ENCODE measurements at regions not wholly inside any gene's neighbourhood (a gene's known extent, or its start where the extent isn't known, plus 50 kb on each side); places are given as distances from the start of the nearest gene placed in this dataset.

DNA sequence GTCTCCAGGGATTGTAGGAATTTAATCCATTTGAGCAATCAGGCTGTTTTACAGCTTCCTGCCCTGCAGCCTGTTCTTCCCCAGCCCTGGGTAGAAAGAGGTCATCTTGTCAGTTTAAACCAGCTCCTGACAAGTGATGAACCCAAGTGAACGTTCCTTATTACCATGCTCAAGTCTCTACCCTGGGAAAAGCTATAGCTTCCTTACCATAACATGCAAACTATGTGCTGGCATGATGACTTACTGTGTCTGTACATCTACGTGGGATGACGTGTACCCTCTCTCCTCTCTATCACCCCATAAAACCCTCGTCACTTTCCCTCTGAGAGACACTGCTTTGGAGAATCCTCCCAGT is 452.2 kb downstream of the XYLT1 start:
- intact Hi-C loops (cut with DNase I) = no loop called here
- TF ChIP-seq, protein P1, sequence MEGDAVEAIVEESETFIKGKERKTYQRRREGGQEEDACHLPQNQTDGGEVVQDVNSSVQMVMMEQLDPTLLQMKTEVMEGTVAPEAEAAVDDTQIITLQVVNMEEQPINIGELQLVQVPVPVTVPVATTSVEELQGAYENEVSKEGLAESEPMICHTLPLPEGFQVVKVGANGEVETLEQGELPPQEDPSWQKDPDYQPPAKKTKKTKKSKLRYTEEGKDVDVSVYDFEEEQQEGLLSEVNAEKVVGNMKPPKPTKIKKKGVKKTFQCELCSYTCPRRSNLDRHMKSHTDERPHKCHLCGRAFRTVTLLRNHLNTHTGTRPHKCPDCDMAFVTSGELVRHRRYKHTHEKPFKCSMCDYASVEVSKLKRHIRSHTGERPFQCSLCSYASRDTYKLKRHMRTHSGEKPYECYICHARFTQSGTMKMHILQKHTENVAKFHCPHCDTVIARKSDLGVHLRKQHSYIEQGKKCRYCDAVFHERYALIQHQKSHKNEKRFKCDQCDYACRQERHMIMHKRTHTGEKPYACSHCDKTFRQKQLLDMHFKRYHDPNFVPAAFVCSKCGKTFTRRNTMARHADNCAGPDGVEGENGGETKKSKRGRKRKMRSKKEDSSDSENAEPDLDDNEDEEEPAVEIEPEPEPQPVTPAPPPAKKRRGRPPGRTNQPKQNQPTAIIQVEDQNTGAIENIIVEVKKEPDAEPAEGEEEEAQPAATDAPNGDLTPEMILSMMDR (IDR thresholded peaks at IDR 0.05) = no peak
- TF ChIP-seq POLR2A (IDR thresholded peaks at IDR 0.05) = no peak

DNA sequence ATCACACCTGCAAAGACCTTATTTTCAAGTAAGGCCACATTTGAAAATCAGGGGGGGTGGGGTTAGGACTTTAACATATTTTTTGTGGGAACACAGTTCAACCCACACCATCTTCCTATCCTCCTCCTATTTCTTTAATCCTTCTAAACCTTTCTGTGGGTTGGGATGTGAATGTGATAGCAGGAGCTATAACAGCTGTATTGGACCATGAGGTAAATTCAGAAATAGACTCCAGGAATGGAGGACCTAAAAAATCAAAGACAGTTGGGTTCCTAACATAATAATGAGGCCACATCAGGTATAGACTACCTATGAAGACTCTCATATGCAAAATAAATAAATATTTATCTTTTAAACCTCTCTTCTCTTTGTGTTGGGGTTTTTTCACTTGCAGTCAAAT is 451.4 kb downstream of the XYLT1 start:
- H3K4me3 ChIP-seq = no peak overlapping the region
- no peaks in the 10 kb centered on the region for H3K36me3 ChIP-seq (replicated peaks in 1 of 2; ENCODE audit: insufficient read depth in 1 of 2, low read depth in 2 of 2)
- no peak overlapping the region for H3K27ac ChIP-seq
- no peaks in the 10 kb centered on the region for H3K9me3 ChIP-seq
- ATAC-seq (no peak), DNase-seq (no peak)
- TF ChIP-seq POLR2A (IDR thresholded peaks at IDR 0.05) = no peak
- TF ChIP-seq, protein P1 (IDR thresholded peaks at IDR 0.05) = no peak
- H3K4me1 ChIP-seq = no peaks in the 10 kb centered on the region
- intact Hi-C loops (cut with DNase I) = no loop called here
- no peaks in the 10 kb centered on the region for H3K27me3 ChIP-seq

More for the DNA sequence above, 452.2 kb downstream of the XYLT1 start:
- ATAC-seq (no peak), DNase-seq (no peak)
- Histone ChIP-seq H3K9me3 (no peaks in the 10 kb centered on the region), H3K4me1 (no peaks in the 10 kb centered on the region), H3K27me3 (no peaks in the 10 kb centered on the region), H3K36me3 (replicated peaks in 1 of 2; ENCODE audit: insufficient read depth in 1 of 2, low read depth in 2 of 2) (no peaks in the 10 kb centered on the region), H3K4me3 (no peak overlapping the region), H3K27ac (no peak overlapping the region)
- WGBS, 2 donors = 58 to 63% methylated on average over 4 of the region's 4 CpGs

DNA sequence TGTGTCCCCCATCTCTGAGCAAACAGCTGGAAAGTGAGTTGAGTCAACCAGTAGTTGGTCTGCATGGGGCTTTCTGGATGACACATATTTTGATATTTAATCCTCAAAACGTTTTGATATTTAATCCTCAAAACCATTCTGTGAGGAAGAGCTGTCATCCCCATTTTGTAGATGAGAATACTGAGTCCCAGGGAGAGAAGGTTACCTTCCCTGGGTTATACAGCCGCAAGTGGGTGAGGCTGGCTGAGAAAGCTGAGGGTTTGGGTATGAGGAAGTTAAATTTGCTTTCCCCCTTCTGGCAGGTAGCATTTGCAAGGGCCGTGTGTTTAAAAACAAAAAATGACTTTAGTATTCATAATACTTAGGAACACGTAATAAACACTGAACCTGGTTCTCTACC is 447.2 kb downstream of the XYLT1 start:
- Histone ChIP-seq H3K4me3 (no peak overlapping the region), H3K9me3 (no peaks in the 10 kb centered on the region), H3K36me3 (replicated peaks in 1 of 2; ENCODE audit: insufficient read depth in 1 of 2, low read depth in 2 of 2) (no peaks in the 10 kb centered on the region), H3K27me3 (no peaks in the 10 kb centered on the region), H3K27ac (no peak overlapping the region), H3K4me1 (no peaks in the 10 kb centered on the region)
- ATAC-seq = no peak
- DNase-seq = no peak
- WGBS, 2 donors = 44% methylated on average over 4 of the region's 4 CpGs
- TF ChIP-seq, protein P1 (IDR thresholded peaks at IDR 0.05) = no peak
- no peak for TF ChIP-seq POLR2A (IDR thresholded peaks at IDR 0.05)
- intact Hi-C loops (cut with DNase I) = no loop called here

DNA sequence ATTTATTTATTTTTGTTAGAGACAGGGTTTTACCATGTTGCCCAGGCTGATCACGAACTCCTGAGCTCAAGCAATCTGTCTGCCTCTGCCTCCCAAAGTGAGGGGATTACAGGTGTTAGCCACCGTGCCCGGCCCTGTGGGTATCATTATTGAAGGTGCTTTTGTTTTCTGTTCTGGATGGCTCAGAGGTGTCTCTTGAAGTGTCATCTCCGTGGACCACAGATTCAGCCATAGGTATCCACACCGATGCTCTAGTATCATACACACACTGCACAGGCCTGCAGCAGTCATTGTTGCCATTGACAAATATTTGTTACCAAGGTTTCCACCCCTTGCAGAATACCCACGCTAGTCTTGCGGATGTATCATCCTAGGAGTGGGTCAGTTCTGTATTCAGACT is 446.2 kb downstream of the XYLT1 start:
- 74 to 78% methylated on average over 7 of the region's 7 CpGs for WGBS, 2 donors

DNA sequence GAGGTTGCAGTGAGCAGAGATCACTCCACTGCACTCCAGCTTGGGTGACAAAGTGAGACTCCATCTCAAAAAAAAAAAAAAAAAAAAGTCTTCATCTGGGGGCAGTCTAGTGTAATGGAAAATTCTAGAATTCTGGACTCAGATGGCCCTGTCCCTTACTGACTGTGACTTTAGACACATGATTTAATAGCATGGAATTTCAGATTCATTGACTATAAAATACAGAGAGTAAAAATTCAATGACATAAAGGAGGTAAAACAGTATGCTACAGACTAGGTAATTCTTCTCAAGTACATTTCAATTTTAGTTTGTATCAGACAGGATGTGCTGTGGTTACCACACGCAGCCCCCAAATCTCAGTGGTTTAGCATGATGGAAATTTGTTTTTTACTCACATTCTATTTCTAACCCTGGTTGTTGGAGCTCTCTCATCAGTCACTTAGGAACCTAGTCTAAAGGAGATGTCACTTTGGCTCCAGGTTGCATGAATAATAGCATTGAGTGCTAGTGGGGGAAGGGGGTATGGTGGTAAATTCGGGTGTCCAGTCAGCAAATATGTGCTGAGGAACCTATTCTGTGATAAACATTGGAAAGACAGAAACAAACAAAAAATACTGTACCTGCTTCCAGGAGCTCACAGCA is 444.0 kb downstream of the XYLT1 start:
- ATAC-seq (no peak), DNase-seq (peak in 1 of 4 donors; percentile 5)
- Histone ChIP-seq H3K9me3 (no peaks in the 10 kb centered on the region), H3K4me3 (no peak overlapping the region), H3K36me3 (replicated peaks in 1 of 2; ENCODE audit: insufficient read depth in 1 of 2, low read depth in 2 of 2) (no peaks in the 10 kb centered on the region), H3K4me1 (no peaks in the 10 kb centered on the region), H3K27ac (no peak overlapping the region), H3K27me3 (no peaks in the 10 kb centered on the region)
- TF ChIP-seq, protein P1 (IDR thresholded peaks at IDR 0.05) = no peak
- TF ChIP-seq POLR2A (IDR thresholded peaks at IDR 0.05) = no peak
- WGBS, 2 donors = 43 to 44% methylated on average over 2 of the region's 2 CpGs
- intact Hi-C loops (cut with DNase I) = no loop called here

More for the DNA sequence above, 446.2 kb downstream of the XYLT1 start:
- Histone ChIP-seq H3K36me3 (replicated peaks in 1 of 2; ENCODE audit: insufficient read depth in 1 of 2, low read depth in 2 of 2) (no peaks in the 10 kb centered on the region), H3K27me3 (no peaks in the 10 kb centered on the region), H3K4me3 (no peak overlapping the region), H3K27ac (no peak overlapping the region), H3K9me3 (no peaks in the 10 kb centered on the region), H3K4me1 (no peaks in the 10 kb centered on the region)
- TF ChIP-seq, protein P1 (IDR thresholded peaks at IDR 0.05) = no peak
- TF ChIP-seq POLR2A (IDR thresholded peaks at IDR 0.05) = no peak
- intact Hi-C loops (cut with DNase I) = no loop called here
- no peak for DNase-seq
- ATAC-seq = no peak

All from body of pancreas (tissue), 4 donors.